ENCODE measurements at regions not wholly inside any gene's neighbourhood (a gene's known extent, or its start where the extent isn't known, plus 50 kb on each side); places are given as distances from the start of the nearest gene placed in this dataset.
A peak's percentile ranks its signal among the peaks of the same experiment; 100 is the strongest.

- peak; percentile 97 for DNase-seq (ENCODE audit: low read depth)
These were observed 115.1 kb upstream of the ZNF366 start for GRCh38 chr5:72622170-72622760.

- DNase-seq (ENCODE audit: low read depth), result peak; percentile 65
These were observed 114.4 kb upstream of the ZNF366 start for GRCh38 chr5:72621576-72621975.

- no peak for DNase-seq (ENCODE audit: low read depth)
These were observed 112.5 kb upstream of the ZNF366 start for GRCh38 chr5:72619677-72620076.

GRCh38 chr5:72619251-72619650, 112.0 kb upstream of the ZNF366 start:
- no peak for DNase-seq (ENCODE audit: low read depth)

- DNase-seq (ENCODE audit: low read depth), result peak; percentile 72
These were observed 111.5 kb upstream of the ZNF366 start for GRCh38 chr5:72618708-72619107.

GRCh38 chr5:72615061-72615460, 107.9 kb upstream of the ZNF366 start:
- DNase-seq (ENCODE audit: low read depth), result no peak

GRCh38 chr5:72613515-72613914, 106.3 kb upstream of the ZNF366 start:
- no peak for DNase-seq (ENCODE audit: low read depth)

- no peak for DNase-seq (ENCODE audit: low read depth)
These were observed 105.6 kb upstream of the ZNF366 start for GRCh38 chr5:72612810-72613209.

GRCh38 chr5:72611118-72611730, 104.0 kb upstream of the ZNF366 start:
- peak; percentile 89 for DNase-seq (ENCODE audit: low read depth)

GRCh38 chr5:72608926-72609325, 101.7 kb upstream of the ZNF366 start:
- no peak for DNase-seq (ENCODE audit: low read depth)

GRCh38 chr5:72608297-72608696, 101.1 kb upstream of the ZNF366 start:
- DNase-seq (ENCODE audit: low read depth), result peak; percentile 86

GRCh38 chr5:72607381-72607780, 100.2 kb upstream of the ZNF366 start:
- no peak for DNase-seq (ENCODE audit: low read depth)

- no peak for DNase-seq (ENCODE audit: low read depth)
These were observed 99.3 kb upstream of the ZNF366 start for GRCh38 chr5:72606525-72606924.

GRCh38 chr5:72605632-72606031, 98.4 kb upstream of the ZNF366 start:
- DNase-seq (ENCODE audit: low read depth), result no peak

- no peak for DNase-seq (ENCODE audit: low read depth)
These were observed 97.6 kb upstream of the ZNF366 start for GRCh38 chr5:72604798-72605154.

GRCh38 chr5:72604111-72604797, 97.0 kb upstream of the ZNF366 start:
- no peak for DNase-seq (ENCODE audit: low read depth)

GRCh38 chr5:72602696-72603685, 95.8 kb upstream of the ZNF366 start:
- peak; percentile 79 for DNase-seq (ENCODE audit: low read depth)

- DNase-seq (ENCODE audit: low read depth), result no peak
These were observed 94.7 kb upstream of the ZNF366 start for GRCh38 chr5:72601861-72602260.

- peak; percentile 66 for DNase-seq (ENCODE audit: low read depth)
These were observed 93.3 kb upstream of the ZNF366 start for GRCh38 chr5:72600391-72600981.

- DNase-seq (ENCODE audit: low read depth), result no peak
These were observed 92.5 kb upstream of the ZNF366 start for GRCh38 chr5:72599519-72600370.
